NCI-H446 (cell line): ENCODE measurements at regions not wholly inside any gene's neighbourhood (a gene's known extent, or its start where the extent isn't known, plus 50 kb on each side); places are given as distances from the start of the nearest gene placed in this dataset.

Source experiments
- DNase-seq, 2 experiments: peaks; one replicate each; lab custom pipeline; 2025; lab: John Stamatoyannopoulos, UW

DNA sequence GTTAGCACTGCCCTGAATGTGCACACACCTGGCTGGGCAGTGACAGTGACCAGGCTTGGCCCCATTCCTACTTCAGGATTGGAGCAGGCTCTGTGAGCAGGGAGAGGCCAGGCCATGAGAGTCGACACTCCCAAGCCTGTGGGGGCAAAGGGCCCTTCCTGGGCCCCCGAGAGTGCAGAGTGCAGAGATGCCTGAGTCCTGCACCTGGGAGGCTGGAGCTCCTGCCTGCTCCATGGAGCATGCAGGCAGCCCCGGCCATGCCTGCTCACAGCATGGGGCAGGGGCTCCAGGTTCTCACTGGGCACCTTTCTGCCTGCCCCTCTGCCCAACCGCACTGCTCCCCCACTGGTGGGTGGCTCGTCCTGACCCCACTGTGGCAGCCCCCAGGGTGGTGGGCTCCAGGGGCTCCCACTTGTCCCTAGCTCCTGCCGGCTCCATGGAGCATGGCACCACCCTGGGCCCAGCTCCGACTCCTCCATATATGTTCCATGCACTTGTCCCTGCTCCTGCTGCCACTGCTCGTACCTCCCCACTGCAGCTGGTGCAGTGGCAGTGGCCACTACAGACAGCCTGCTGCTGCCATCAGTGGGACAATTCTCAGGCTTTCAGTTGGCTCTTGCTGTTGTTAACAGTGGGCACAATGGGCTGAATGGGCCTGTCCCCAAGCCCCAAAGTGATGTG, 282.0 kb downstream of the RPRM start:
- DNase-seq = no peak

DNA sequence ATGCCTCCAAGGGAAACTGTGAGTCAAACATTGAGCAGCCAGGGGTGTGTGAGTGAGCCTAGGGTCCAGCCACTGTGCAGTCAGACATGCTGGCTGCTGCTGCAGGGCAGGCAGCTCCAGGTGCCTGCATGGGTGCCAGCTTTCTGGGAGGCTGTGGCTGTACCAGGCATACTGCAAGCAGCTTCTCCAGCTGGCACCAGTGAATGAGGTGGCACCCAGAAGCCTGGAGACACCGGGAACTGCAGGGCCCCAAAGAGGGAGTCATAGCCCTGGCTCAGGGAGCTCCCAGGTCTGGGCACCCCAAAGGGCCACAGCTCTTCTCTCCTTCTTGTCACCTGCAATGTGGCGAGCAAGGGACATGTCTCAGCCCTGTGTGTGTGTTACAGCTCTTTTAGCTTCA, 283.2 kb downstream of the RPRM start:
- no peak for DNase-seq

DNA sequence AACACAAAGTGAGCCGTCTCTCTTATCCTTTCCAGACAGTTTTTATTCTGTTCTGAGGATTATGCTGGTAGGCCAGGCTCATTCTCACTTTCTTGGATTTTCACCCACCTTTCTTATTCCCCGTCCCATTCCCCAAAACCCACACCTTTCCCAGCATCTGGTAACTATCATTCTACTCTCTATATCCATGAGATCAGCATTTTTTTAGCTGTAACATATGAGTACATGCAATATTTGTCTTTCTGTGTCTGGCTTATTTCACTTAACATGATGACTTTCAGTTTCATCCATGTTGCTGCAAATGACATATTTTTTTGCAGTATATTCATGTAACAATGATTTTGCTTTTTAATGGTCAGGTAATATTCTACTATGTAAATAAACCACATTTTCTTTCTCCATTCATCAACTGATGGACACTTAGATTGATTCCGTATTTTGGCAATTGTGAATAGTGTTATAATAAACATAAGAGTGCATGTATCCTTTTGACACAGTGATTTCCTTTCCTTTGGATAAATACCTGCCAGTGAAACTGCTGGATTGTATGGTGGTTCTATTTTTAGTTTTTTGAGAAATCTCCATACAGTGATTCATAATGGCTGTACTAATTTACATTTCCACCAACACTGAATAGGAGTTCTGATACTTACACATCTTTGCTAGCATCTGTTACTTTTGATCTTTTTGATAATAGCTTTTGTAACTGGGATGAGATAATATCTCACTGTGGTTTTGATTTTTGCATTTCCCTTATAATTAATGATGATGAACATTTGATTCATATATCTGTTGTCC, 289.3 kb downstream of the RPRM start:
- no peak for DNase-seq

DNA sequence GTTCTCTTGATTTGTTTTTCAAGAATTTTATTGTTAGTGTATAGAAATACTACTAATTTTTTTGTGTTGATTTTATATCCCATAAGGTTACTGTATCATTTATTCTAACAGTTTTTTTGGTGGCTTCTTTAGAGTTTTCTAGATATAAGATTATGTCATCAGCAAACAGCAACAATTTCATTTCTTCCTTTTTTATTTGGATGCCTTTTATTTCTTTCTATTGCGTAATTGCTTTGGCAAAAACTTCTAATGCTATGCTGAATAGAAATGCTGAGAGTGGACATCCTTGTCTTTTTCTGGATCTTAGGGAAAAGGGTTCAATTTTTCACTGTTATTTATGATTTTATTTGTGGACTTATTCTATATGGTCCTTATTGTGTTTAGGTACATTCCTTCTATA, 298.8 kb downstream of the RPRM start:
- DNase-seq = no peak

DNA sequence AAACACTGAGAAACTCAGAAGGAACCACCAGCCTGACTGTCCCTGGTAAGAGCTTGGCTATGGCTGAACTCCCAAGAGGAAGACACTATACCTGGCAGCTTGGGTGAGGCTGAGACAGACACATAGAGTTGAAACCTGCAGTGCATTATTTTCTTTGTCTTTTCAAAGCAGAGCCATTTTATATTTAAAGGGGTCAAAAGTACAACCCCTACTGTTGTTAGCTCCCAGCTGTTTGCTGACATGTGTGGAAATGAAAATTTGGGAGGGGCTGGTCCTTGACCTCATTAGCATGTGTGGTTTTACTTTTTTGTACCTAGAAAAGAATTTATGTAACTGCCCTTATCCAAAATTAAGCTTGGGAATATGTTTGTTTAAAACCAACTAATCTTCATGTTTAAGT, 309.0 kb downstream of the RPRM start:
- DNase-seq = no peak

DNA sequence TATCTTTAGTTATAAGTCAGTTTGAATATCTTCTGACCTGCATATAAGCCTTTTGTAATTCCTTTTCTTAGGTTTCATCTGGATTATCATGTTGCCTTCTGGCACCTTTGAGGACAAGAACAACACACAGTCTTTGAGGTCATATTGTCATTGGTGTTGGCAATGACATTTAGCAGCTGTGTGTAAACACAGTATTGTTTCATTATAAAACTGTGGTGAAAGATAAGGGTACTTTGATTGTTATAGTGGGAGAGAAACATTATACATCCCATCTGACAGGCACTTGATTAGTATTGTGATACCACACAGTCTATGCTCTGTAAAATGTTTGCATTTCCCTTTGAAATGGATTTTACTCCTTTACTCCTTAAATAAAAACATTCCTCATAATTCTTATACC, 313.5 kb downstream of the RPRM start:
- no peak for DNase-seq

DNA sequence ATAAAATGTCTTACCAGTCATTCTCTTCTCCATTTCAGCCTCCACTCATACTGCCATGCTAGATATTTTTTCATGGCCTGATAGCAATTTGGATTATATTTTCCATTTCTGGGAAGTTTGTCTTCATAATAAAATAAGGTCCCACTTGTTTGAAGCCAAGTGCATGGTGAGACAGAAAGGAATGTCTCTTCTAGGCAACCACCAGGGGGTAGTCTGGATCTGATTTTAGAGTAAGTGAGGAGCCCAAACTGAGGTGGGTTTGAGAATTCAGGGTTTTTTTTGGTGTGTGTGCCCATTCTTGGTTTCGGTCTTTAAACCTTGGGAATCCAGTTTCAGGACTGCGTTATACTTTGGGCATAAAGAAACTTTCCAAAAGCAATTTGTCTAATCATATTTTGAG, 315.5 kb downstream of the RPRM start:
- DNase-seq = peak; percentile 21 to 56

DNA sequence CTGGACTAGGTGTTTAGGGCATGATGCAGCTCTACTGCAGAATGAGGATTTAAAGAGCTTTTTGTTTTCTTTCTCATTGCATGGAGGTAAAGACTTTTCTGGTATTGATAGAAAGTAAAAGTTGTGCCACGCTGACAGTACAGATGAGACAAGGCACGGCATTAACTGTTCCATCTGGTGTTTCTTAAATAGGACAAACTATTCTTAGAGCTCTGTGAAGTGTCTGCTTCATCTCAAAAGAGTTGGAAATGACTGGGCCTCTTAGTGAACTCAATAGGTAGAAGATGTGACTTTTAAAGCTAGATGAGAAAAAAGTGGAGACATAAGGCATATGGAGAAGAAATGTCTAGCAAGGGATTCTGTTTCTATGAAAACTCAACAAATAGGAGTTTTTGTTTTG, 321.8 kb downstream of the RPRM start:
- no peak for DNase-seq

DNA sequence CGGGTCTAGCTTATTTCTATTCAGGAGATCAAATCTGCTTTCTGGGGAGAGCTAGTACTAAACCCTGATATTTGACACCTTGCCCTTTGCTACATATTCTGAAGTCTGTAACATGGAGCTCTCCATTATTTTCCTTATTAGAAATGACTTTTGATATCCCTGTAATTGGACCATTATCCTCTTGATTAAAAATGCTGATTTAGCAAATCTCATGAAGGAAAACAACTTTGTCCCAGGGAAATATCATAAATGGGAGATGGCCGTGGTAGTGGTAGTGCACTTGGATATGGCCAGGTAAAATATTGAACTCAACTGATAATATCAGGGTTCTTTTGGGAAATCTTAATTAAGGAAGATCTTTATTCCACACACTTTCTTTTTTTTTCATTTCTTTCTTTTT, 326.5 kb downstream of the RPRM start:
- DNase-seq = no peak

DNA sequence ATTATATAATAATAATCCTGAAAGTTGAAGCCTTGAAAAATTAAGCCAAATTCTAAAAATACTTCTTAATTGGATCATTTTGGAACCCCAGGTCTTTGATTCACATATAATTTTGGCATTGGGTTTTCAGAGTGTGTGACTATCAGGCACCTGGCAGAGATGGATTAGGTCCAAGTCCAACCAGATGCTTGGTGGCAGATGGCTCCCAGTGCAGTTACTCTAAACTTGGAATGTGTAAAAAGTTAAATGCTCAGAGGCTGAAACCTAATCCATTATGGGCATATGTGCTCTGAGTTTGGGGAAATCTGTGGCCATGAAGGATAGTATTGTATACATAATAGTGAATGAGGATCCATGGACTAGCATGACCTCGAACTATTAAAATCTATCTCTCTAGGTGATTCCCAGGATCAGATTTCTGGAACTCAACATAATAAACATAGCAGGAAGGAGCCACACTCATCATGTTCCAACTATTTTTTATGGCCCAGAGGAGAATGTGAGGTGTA, 333.0 kb downstream of the RPRM start:
- DNase-seq = peak; percentile 73 to 93

DNA sequence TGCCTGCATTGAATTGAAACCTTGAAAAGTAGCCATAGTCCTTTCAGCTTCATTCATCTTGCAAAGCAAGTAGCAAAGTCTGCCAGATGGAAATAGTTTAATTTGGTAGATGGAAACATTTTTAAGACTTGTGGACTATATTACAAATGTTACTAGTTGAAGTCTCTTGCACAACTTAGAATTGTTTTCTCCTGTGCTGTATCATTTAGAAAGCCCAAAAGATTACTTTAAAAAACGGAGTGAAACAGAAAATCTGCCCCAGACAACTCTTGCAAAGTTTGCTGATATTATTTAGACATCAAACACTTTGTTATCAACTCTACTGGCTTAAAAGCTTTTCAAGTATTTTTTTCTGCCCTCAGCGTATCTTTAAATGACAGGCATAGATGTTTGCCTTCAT, 335.0 kb downstream of the RPRM start:
- DNase-seq = no peak

DNA sequence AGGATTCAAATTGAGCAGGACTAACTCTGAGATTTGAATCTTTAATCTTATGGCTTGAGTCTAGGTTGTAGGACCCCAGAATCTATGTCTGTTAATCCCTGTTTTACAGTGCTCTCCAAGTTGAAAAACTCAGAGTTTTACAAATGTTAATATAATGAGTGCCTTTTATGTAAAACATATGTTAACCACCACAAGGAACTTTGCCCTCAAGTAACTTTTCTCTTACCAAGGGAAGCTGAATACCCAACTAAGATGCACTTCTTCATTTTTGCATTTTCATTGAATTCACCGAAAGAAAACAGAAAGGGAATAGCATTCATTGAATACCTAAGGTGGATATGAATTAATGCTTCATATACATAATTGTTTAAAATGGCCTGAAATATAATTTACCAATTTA, 338.1 kb downstream of the RPRM start:
- no peak for DNase-seq

DNA sequence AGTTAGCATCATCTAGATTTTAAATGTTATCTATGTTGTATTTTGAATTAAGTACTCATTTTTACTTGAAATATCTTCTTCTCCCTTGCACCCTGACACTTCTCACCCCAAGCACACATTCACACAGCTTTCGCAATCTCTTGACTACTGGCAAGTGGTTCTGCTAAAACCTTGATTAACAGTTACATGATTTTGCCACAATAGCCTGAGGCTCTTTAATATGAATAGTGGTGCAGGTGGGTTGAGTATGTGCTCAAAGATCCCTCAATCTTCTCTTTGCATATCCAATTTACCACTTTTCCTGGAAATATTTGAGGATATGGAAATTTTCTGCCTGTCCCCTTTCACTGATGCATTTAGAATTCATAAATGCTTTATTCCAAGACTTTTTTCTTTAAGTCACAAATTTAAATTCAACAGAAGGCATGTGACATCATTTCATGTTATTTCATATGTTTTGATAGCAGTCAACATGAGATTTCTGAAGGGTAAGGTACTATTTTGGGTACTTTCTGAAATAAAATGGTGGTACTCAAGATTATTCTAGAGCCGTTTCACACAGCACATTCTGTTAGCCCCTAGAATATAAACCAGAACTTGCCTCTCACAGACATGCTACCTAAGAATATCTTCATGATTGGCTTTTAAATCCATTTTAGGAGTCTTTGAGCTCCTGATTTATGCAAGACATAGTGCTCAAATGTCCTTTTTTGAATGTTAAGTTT, 339.7 kb downstream of the RPRM start:
- DNase-seq = no peak

DNA sequence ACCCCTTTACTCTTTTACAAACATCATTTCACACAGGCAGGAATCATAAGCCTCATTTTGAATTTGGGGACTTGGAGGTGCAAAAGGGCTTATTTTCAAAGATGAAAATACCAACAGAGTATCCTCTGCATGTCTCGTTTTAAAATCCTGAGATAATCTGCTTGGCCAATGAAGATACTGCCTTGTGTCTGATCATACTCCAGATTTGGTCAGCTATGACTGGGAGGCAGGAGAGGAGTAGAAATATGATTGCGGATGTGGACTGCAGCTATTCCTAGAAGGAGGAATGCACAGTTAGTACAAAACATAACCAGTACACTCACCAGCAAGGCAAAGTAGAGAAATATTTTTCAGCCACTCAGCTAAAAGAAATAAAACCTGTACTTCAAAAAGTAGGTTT, 342.3 kb downstream of the RPRM start:
- DNase-seq = no peak

DNA sequence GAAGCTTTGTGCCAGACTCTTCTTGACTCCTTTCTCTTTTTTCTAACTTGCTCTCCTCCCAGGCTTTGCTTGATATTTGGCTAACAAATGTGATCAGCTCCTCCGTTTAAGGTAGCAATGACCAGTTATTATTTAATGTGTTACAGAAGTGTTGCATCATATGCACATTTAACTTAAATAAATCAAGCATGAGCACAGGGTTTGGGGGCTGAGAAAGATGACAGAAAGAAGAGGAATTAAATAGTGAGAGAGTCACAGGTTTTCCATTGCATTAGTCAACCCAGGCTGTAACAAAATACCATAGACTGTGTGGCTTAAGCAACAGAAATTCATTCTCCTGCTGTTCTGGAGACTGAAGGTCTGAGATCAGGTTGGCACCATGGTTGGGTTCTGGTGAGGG, 343.8 kb downstream of the RPRM start:
- DNase-seq = no peak

DNA sequence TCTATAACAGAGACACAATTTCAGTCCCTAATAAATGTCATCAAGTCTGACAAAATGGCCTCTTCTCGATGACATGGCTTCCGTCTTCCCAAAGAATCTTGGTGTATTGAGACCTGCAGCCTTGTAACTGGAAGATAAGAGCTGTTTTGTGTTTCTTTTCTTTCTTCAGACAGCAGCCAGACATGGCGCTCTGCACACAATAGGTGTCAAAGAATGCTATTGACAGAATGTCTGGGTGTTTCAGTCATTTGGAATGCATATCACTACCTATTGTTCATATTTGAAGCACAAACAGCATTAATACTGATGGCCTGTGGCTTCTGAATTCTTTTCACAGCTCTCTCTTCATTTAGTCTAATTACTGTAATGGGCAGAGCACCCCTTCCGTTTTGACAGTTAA, 344.8 kb downstream of the RPRM start:
- DNase-seq = no peak

DNA sequence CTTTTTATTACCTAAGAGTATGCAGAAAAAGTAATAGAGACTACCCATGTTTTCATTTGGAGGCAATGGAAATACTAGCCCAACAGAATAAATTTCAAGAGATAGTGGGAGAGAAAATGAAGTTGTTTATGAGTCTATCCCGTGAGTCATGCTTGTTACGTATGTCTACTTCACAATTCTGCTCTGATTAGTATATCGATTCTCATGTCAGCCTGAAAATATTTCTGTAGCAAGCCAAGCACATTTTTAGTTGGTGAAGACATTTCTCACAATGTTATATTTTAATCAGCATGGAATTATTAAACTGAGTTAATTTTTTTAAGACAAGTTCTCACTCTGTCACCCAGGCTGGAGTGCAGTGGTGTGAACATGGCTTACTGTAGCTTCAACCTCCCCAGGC, 346.1 kb downstream of the RPRM start:
- no peak for DNase-seq

DNA sequence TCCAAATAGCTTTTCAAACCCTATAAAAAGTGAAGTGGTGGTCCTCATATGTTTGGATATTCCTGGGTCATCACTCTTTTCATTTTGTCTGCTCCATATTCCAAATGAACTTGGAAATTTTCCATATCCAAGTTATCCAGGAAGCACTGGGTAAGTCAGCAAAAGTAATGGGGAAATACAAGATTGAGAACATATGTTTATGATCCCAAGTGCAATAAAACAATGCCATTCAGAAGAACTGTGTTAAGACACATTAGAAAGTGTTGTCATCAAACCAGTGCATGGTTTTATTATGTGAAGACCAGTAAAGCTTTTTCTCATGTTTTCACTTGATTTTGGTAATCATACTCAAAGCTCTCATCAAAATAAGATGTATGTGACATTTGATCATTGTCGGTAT, 363.4 kb downstream of the RPRM start:
- no peak for DNase-seq

DNA sequence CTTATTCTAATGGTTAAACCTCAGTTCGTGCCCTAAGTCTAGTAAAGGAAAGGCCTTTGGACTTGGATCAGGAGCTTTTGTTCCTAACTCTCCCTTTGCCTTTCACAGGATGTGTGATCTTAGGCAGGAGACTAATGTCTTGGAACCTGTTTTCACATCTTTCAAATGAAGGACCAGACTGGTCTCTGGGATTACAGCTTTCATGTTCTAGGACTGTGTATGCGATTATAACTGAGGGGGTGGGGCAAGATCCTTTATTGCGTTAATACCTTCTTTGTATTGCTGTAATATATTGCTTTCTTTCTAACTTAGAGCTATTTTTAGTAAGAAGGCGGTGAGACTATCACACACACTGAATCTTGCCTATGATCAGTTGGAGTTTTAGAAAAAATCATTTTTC, 368.1 kb downstream of the RPRM start:
- no peak for DNase-seq

DNA sequence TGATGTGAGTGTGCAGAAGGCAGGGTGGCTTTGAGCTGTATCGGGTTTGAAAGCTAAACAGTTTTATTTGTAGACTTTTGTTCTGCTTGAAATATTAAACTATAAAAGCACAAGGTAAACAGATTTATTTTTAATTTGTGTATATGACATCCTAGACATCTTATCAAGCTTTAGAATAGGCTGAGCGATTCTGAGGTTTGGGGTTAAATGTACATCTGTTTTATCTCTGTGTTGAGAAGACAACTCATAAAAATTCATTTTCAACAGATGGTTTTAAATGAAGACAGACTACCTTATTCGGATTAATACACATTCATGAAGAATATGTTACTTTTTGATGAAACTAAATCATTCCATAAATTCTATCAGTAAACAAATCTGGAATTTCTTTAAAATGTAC, 368.8 kb downstream of the RPRM start:
- no peak for DNase-seq

DNA sequence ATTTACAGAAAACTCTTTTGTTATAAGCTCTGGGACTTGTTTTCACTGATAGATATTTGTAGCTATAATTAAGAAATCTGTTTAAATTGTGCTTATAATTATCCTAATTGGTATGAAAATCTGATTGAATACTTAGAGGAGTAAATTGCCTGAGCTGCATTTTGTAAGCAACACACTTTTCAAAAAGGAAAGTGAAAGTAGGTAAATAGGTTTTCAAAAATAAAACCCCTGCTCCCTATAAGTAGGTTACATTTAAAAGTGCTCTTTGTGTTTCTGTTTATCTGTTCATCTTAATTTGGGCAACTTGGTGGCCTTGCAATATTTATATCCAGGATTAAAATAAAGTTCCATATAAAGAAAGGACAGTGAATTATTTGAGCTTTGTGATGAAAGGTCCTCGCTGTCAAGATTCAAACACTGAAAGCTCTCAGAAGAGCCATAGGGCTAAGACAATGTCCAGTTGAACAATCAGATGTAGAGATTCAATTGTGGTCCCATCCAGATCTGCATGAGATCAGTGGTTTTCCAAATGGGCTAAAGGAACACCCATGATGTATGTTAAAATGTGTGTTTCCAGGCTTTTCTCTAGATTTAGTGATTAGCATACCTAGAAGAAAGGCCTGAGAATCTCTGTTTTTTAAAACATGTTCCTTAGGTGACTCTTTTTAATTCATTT, 371.6 kb downstream of the RPRM start:
- no peak for DNase-seq

DNA sequence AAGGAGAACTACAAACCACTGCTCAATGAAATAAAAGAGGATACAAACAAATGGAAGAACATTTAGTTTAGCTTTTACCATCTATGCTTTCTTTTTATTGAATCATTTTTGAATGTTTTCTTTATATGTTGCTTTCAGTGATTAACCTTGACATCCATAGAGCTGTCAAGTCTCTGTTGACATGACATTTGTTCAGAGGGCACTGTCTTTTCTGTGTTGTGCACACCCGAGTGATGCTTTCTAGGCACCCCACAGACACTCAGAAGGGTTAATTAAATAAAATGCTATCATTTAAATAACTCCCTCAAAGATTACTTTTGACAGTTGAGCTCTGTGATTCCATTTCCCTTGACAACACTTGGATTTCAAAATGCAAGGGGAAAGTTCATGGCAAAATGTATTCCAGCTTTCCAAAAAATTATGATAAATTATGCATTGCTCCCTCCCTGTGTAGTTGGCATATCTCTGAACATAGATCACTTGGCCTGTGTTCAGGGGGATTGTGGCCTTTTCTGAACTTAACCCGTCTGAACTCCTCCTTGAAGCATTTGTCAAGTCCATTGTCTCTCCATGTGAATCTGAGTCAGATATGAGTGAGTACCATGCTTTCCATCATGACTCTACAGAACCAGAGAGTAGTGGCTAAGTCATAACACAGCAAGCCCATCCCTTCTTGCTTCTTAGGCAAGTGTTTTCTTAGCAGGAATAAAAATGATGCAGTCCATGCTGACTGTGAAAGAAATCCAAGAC, 372.6 kb downstream of the RPRM start:
- no peak for DNase-seq
